Ovary (tissue), 3 donors: ENCODE measurements at regions not wholly inside any gene's neighbourhood (a gene's known extent, or its start where the extent isn't known, plus 50 kb on each side); places are given as distances from the start of the nearest gene placed in this dataset.

Experiments
- CTCF ChIP-seq, 3 donors: fragments of 450-650 bp in 2 of 3; fragments of 200-600 bp in 1 of 3; IDR thresholded peaks; one replicate each; pipeline versions ENCODE4 v1.5.1 to v1.8.0; 2016 to 2022; ENCODE audit warnings: antibody characterized with exemption in 3 of 3, mild to moderate bottlenecking in 1 of 3
- POLR2A ChIP-seq: fragments of 450-650 bp; IDR thresholded peaks from one replicate; pipeline ENCODE4 v1.6.1; 2017; ENCODE audit warnings: antibody characterized with exemption, mild to moderate bottlenecking, moderate library complexity
- donor health status: DM: no; HTN: no; CAD: no.

- TF ChIP-seq CTCF (IDR thresholded peaks at IDR 0.05) (no peak), POLR2A (no peak)
These were observed 921.3 kb downstream of the NLGN4X start for GRCh38 chrX:5307416-5307815.
